ENCODE measurements at regions not wholly inside any gene's neighbourhood (a gene's known extent, or its start where the extent isn't known, plus 50 kb on each side); places are given as distances from the start of the nearest gene placed in this dataset.

GRCh38 chr5:106089073-106089472 is 1581.7 kb downstream of the EFNA5 start:
- H3K27ac Mint-ChIP-seq (ENCODE audit: unreplicated experiment): no peak overlapping the region
- TF ChIP-seq CTCF (IDR thresholded peaks at IDR 0.05; ENCODE audit: unreplicated experiment): no peak

GRCh38 chr5:106088462-106088861 is 1582.3 kb downstream of the EFNA5 start:
- Mint-ChIP-seq H3K9me3 (ENCODE audit: unreplicated experiment) (no peaks in the 10 kb centered on the region), H3K4me1 (ENCODE audit: unreplicated experiment) (peaks cover 2% of the 10 kb centered on the region), H3K36me3 (ENCODE audit: low read depth, unreplicated experiment) (no peaks in the 10 kb centered on the region), H3K27me3 (ENCODE audit: unreplicated experiment) (no peaks in the 10 kb centered on the region), H3K27ac (ENCODE audit: unreplicated experiment) (no peak overlapping the region), H3K4me3 (ENCODE audit: unreplicated experiment) (no peak overlapping the region)
- no peak for DNase-seq (ENCODE audit: low spot score)
- TF ChIP-seq CTCF (IDR thresholded peaks at IDR 0.05; ENCODE audit: unreplicated experiment): no peak

More at GRCh38 chr5:106089073-106089472, 1581.7 kb downstream of the EFNA5 start:
- no peak overlapping the region for H3K4me3 Mint-ChIP-seq (ENCODE audit: unreplicated experiment)
- H3K36me3 Mint-ChIP-seq (ENCODE audit: low read depth, unreplicated experiment): no peaks in the 10 kb centered on the region
- no peaks in the 10 kb centered on the region for H3K9me3 Mint-ChIP-seq (ENCODE audit: unreplicated experiment)
- H3K27me3 Mint-ChIP-seq (ENCODE audit: unreplicated experiment): no peaks in the 10 kb centered on the region
- no peak for DNase-seq (ENCODE audit: low spot score)
- H3K4me1 Mint-ChIP-seq (ENCODE audit: unreplicated experiment): peaks cover 2% of the 10 kb centered on the region

GRCh38 chr5:106086352-106086751 is 1584.4 kb downstream of the EFNA5 start:
- Mint-ChIP-seq H3K27ac (ENCODE audit: unreplicated experiment) (no peak overlapping the region), H3K27me3 (ENCODE audit: unreplicated experiment) (no peaks in the 10 kb centered on the region), H3K4me3 (ENCODE audit: unreplicated experiment) (no peak overlapping the region), H3K36me3 (ENCODE audit: low read depth, unreplicated experiment) (no peaks in the 10 kb centered on the region), H3K4me1 (ENCODE audit: unreplicated experiment) (peaks cover 2% of the 10 kb centered on the region), H3K9me3 (ENCODE audit: unreplicated experiment) (no peaks in the 10 kb centered on the region)
- DNase-seq (ENCODE audit: low spot score): no peak
- no peak for TF ChIP-seq CTCF (IDR thresholded peaks at IDR 0.05; ENCODE audit: unreplicated experiment)

GRCh38 chr5:106085556-106085955 is 1585.2 kb downstream of the EFNA5 start:
- no peaks in the 10 kb centered on the region for H3K9me3 Mint-ChIP-seq (ENCODE audit: unreplicated experiment)
- TF ChIP-seq CTCF (IDR thresholded peaks at IDR 0.05; ENCODE audit: unreplicated experiment): no peak
- H3K27me3 Mint-ChIP-seq (ENCODE audit: unreplicated experiment): no peaks in the 10 kb centered on the region
- H3K36me3 Mint-ChIP-seq (ENCODE audit: low read depth, unreplicated experiment): no peaks in the 10 kb centered on the region
- DNase-seq (ENCODE audit: low spot score): no peak
- no peak overlapping the region for H3K4me3 Mint-ChIP-seq (ENCODE audit: unreplicated experiment)
- no peak overlapping the region for H3K27ac Mint-ChIP-seq (ENCODE audit: unreplicated experiment)
- H3K4me1 Mint-ChIP-seq (ENCODE audit: unreplicated experiment): peaks cover 2% of the 10 kb centered on the region

GRCh38 chr5:106085136-106085535 is 1585.6 kb downstream of the EFNA5 start:
- no peak for TF ChIP-seq CTCF (IDR thresholded peaks at IDR 0.05; ENCODE audit: unreplicated experiment)
- Mint-ChIP-seq H3K4me1 (ENCODE audit: unreplicated experiment) (peaks cover 2% of the 10 kb centered on the region), H3K9me3 (ENCODE audit: unreplicated experiment) (no peaks in the 10 kb centered on the region), H3K4me3 (ENCODE audit: unreplicated experiment) (no peak overlapping the region), H3K27ac (ENCODE audit: unreplicated experiment) (no peak overlapping the region), H3K27me3 (ENCODE audit: unreplicated experiment) (no peaks in the 10 kb centered on the region), H3K36me3 (ENCODE audit: low read depth, unreplicated experiment) (no peaks in the 10 kb centered on the region)
- DNase-seq (ENCODE audit: low spot score): no peak

Measured in endothelial cell (in vitro differentiated cells).